ENCODE measurements at regions not wholly inside any gene's neighbourhood (a gene's known extent, or its start where the extent isn't known, plus 50 kb on each side); places are given as distances from the start of the nearest gene placed in this dataset.

- intact Hi-C loops (cut with DNase I) = no loop called here
- H3K4me1 ChIP-seq = peaks cover 35 to 48% (median 38%) of the 10 kb centered on the region in 4 donors
- no peaks in the 10 kb centered on the region for H3K36me3 ChIP-seq
- no peak overlapping the region for H3K4me3 ChIP-seq
- TF ChIP-seq EP300 (IDR thresholded peaks at IDR 0.05) = no peak
- no peak for TF ChIP-seq POLR2AphosphoS5 (IDR thresholded peaks at IDR 0.05)
- no peak for TF ChIP-seq CTCF (IDR thresholded peaks at IDR 0.05)
- no peak for TF ChIP-seq POLR2A (IDR thresholded peaks at IDR 0.05; ENCODE audit: low read depth)
- peak overlapping the region in 3 of 4 donors; percentile 45 to 65 (median 64) for H3K27ac ChIP-seq (replicated peaks in 1 of 4)
- no peaks in the 10 kb centered on the region for H3K9me3 ChIP-seq
- DNase-seq (ENCODE audit: extremely low spot score) = no peak
- WGBS = 87% methylated on average over 3 of the region's 3 CpGs
- no peaks in the 10 kb centered on the region for H3K27me3 ChIP-seq
Observed at GRCh38 chr2:20526160-20526559, 79.3 kb downstream of the RHOB start.

GRCh38 chr2:20526708-20527107 is 79.8 kb downstream of the RHOB start:
- no peaks in the 10 kb centered on the region for H3K36me3 ChIP-seq
- H3K27ac ChIP-seq (replicated peaks in 1 of 4) = peak overlapping the region in 3 of 4 donors; percentile 33 to 64 (median 45)
- H3K27me3 ChIP-seq = no peaks in the 10 kb centered on the region
- no peak for DNase-seq (ENCODE audit: extremely low spot score)
- WGBS = 65% methylated on average over 5 of the region's 5 CpGs
- intact Hi-C loops (cut with DNase I) = no loop called here
- H3K4me1 ChIP-seq = peaks cover 37 to 53% (median 43%) of the 10 kb centered on the region in 4 donors
- no peaks in the 10 kb centered on the region for H3K9me3 ChIP-seq
- no peak overlapping the region for H3K4me3 ChIP-seq
- TF ChIP-seq CTCF (IDR thresholded peaks at IDR 0.05) (no peak), EP300 (IDR thresholded peaks at IDR 0.05) (no peak), POLR2A (IDR thresholded peaks at IDR 0.05; ENCODE audit: low read depth) (no peak), POLR2AphosphoS5 (IDR thresholded peaks at IDR 0.05) (no peak)

GRCh38 chr2:20528713-20529112 is 81.8 kb downstream of the RHOB start:
- Histone ChIP-seq H3K4me1 (peaks cover 46 to 64% (median 53%) of the 10 kb centered on the region in 4 donors), H3K27me3 (no peaks in the 10 kb centered on the region), H3K36me3 (no peaks in the 10 kb centered on the region), H3K4me3 (no peak overlapping the region), H3K27ac (replicated peaks in 1 of 4) (no peak overlapping the region), H3K9me3 (no peaks in the 10 kb centered on the region)
- intact Hi-C loops (cut with DNase I) = no loop called here
- WGBS = 94% methylated on average over 2 of the region's 2 CpGs
- TF ChIP-seq EP300 (IDR thresholded peaks at IDR 0.05) = no peak
- TF ChIP-seq POLR2A (IDR thresholded peaks at IDR 0.05; ENCODE audit: low read depth) = no peak
- no peak for TF ChIP-seq CTCF (IDR thresholded peaks at IDR 0.05)
- no peak for TF ChIP-seq POLR2AphosphoS5 (IDR thresholded peaks at IDR 0.05)
- DNase-seq (ENCODE audit: extremely low spot score) = no peak

GRCh38 chr2:20530520-20530919 is 83.6 kb downstream of the RHOB start:
- no peak overlapping the region for H3K4me3 ChIP-seq
- peaks cover 29 to 47% (median 37%) of the 10 kb centered on the region in 4 donors for H3K4me1 ChIP-seq
- WGBS = 89% methylated on average over 3 of the region's 6 CpGs
- no peak overlapping the region for H3K27ac ChIP-seq (replicated peaks in 1 of 4)
- H3K9me3 ChIP-seq = no peaks in the 10 kb centered on the region
- H3K36me3 ChIP-seq = no peaks in the 10 kb centered on the region
- no peaks in the 10 kb centered on the region for H3K27me3 ChIP-seq
- no peak for TF ChIP-seq CTCF (IDR thresholded peaks at IDR 0.05)
- TF ChIP-seq EP300 (IDR thresholded peaks at IDR 0.05) = no peak
- TF ChIP-seq POLR2A (IDR thresholded peaks at IDR 0.05; ENCODE audit: low read depth) = no peak
- no peak for TF ChIP-seq POLR2AphosphoS5 (IDR thresholded peaks at IDR 0.05)
- intact Hi-C loops (cut with DNase I) = no loop called here
- DNase-seq (ENCODE audit: extremely low spot score) = no peak

- intact Hi-C loops (cut with DNase I) = no loop called here
- WGBS = 76% methylated on average over 4 of the region's 8 CpGs
- no peak overlapping the region for H3K27ac ChIP-seq (replicated peaks in 1 of 4)
- peaks cover 16 to 34% (median 25%) of the 10 kb centered on the region in 4 donors for H3K4me1 ChIP-seq
- H3K9me3 ChIP-seq = no peaks in the 10 kb centered on the region
- H3K36me3 ChIP-seq = no peaks in the 10 kb centered on the region
- TF ChIP-seq EP300 (IDR thresholded peaks at IDR 0.05) = no peak
- TF ChIP-seq CTCF (IDR thresholded peaks at IDR 0.05) = no peak
- no peak for TF ChIP-seq POLR2AphosphoS5 (IDR thresholded peaks at IDR 0.05)
- TF ChIP-seq POLR2A (IDR thresholded peaks at IDR 0.05; ENCODE audit: low read depth) = no peak
- H3K4me3 ChIP-seq = no peak overlapping the region
- H3K27me3 ChIP-seq = no peaks in the 10 kb centered on the region
- DNase-seq (ENCODE audit: extremely low spot score) = no peak
Observed at GRCh38 chr2:20531633-20532262, 84.9 kb downstream of the RHOB start.
